GM23338 (cell line): ENCODE measurements at regions not wholly inside any gene's neighbourhood (a gene's known extent, or its start where the extent isn't known, plus 50 kb on each side); places are given as distances from the start of the nearest gene placed in this dataset.

Source experiments
- ATAC-seq: fragments of 200-7000 bp; cut with Tn5 transposase; 3 replicates; pipeline ENCODE4 v1.9.1; 2020
- DNase-seq: peaks from one replicate; pipeline ENCODE4 v3.0.0-alpha.2; 2015; ENCODE audit warnings: low spot score
- H2AFZ ChIP-seq: fragments of 200-600 bp; sonication (generic); 2 replicates; pipeline ENCODE4 v1.8.0; 2016; ENCODE audit warnings: antibody characterized with exemption, mild to moderate bottlenecking, moderate library complexity
- H3F3A ChIP-seq: fragments of 200-600 bp; sonication (generic); replicated peaks from 2 replicates; pipeline ENCODE4 v1.8.0; 2017; ENCODE audit warnings: antibody characterized with exemption, mixed run types, low read depth
- H3K27ac ChIP-seq: fragments of 200-600 bp; sonication (generic); 2 replicates; pipeline ENCODE4 v1.6.1; 2016; ENCODE audit warnings: low read depth
- H3K27me3 ChIP-seq: fragments of 200-600 bp; sonication (generic); 2 replicates; pipeline ENCODE4 v1.8.0; 2016; ENCODE audit warnings: mild to moderate bottlenecking, mixed run types, moderate library complexity; ENCODE audit not compliant: insufficient read depth
- H3K36me3 ChIP-seq: fragments of 200-600 bp; sonication (generic); 2 replicates; pipeline ENCODE4 v1.8.0; 2016; ENCODE audit warnings: mild to moderate bottlenecking; ENCODE audit not compliant: insufficient read depth
- H3K4me1 ChIP-seq: fragments of 200-600 bp; sonication (generic); 2 replicates; pipeline ENCODE4 v1.8.0; 2016; ENCODE audit warnings: mild to moderate bottlenecking, moderate library complexity; ENCODE audit not compliant: insufficient read depth
- H3K4me2 ChIP-seq: fragments of 200-600 bp; sonication (generic); 2 replicates; pipeline ENCODE4 v1.7.1; 2017; ENCODE audit warnings: mixed run types
- H3K4me3 ChIP-seq: fragments of 200-600 bp; sonication (generic); 2 replicates; pipeline ENCODE4 v1.6.1; 2016; ENCODE audit warnings: mixed run types
- H3K79me2 ChIP-seq: fragments of 200-600 bp; sonication (generic); replicated peaks from 2 replicates; pipeline ENCODE4 v1.8.0; 2017; ENCODE audit warnings: mild to moderate bottlenecking; ENCODE audit not compliant: insufficient read depth
- H3K9me2 ChIP-seq: fragments of 200-600 bp; sonication (generic); 2 replicates; pipeline ENCODE4 v1.8.0; 2017; ENCODE audit not compliant: insufficient read depth
- H4K20me1 ChIP-seq: fragments of 200-600 bp; sonication (generic); replicated peaks from 2 replicates; pipeline ENCODE4 v1.8.0; 2017; ENCODE audit warnings: mild to moderate bottlenecking; ENCODE audit not compliant: insufficient read depth
- H3K27ac Mint-ChIP-seq: 2 replicates; pipeline ENCODE4 v1.8.0; 2020; ENCODE audit warnings: inconsistent platforms, mild to moderate bottlenecking, moderate library complexity, mixed read lengths
- H3K27me3 Mint-ChIP-seq: 3 replicates; pipeline ENCODE4 v1.8.0; 2022; ENCODE audit warnings: low read depth, mild to moderate bottlenecking, moderate library complexity, mixed read lengths, inconsistent platforms; ENCODE audit not compliant: insufficient read depth, poor library complexity
- H3K36me3 Mint-ChIP-seq: 3 replicates; pipeline ENCODE4 v1.8.0; 2021; ENCODE audit warnings: low read depth, mild to moderate bottlenecking, inconsistent platforms, moderate library complexity, mixed read lengths
- H3K4me1 Mint-ChIP-seq: 3 replicates; pipeline ENCODE4 v1.8.0; 2020; ENCODE audit warnings: mild to moderate bottlenecking, inconsistent platforms, mixed read lengths
- H3K4me3 Mint-ChIP-seq: 3 replicates; pipeline ENCODE4 v1.8.0; 2021; ENCODE audit warnings: moderate library complexity, mild to moderate bottlenecking, inconsistent platforms, mixed read lengths
- H3K9me3 Mint-ChIP-seq: 3 replicates; pipeline ENCODE4 v1.8.0; 2020; ENCODE audit warnings: moderate library complexity, mild to moderate bottlenecking, inconsistent platforms, mixed read lengths
- CREB1 ChIP-seq: fragments of 250-450 bp; sonication (Bioruptor Pico); IDR thresholded peaks from 2 replicates; pipeline ENCODE4 v1.5.0; 2020; ENCODE audit warnings: low read depth, mild to moderate bottlenecking, moderate library complexity
- EZH2 ChIP-seq: fragments of 200-600 bp; sonication (generic); IDR thresholded peaks from one replicate; pipeline ENCODE4 v1.8.0; 2017; ENCODE audit warnings: antibody characterized with exemption, mild to moderate bottlenecking, low read depth; ENCODE audit not compliant: unreplicated experiment
- JUNB ChIP-seq: IDR thresholded peaks from one replicate; pipeline ENCODE4 v1.6.1; 2016; ENCODE audit warnings: antibody characterized with exemption; ENCODE audit not compliant: unreplicated experiment
- NANOG ChIP-seq: IDR thresholded peaks from 2 replicates; pipeline ENCODE4 v1.6.1; 2016; ENCODE audit warnings: antibody characterized with exemption, borderline replicate concordance
- POLR2AphosphoS5 ChIP-seq: IDR thresholded peaks from 2 replicates; pipeline ENCODE4 v1.6.1; 2016; ENCODE audit warnings: antibody characterized with exemption, low read depth
- ZNF114 ChIP-seq: fragments of 250-450 bp; sonication (Bioruptor Pico); IDR thresholded peaks from 2 replicates; pipeline ENCODE4 v1.5.0; 2020; ENCODE audit warnings: mild to moderate bottlenecking, moderate library complexity
- TF ChIP-seq, protein P1 (sequence below), 2 experiments: fragments of 200-600 bp in 1 of 2; sonication (generic) in 1 of 2; conservative IDR thresholded peaks; 2 replicates each; pipeline versions ENCODE4 v1.5.1 to v1.6.1; 2016 to 2017; ENCODE audit warnings: antibody characterized with exemption in 2 of 2, low read depth in 2 of 2, mild to moderate bottlenecking in 2 of 2, moderate library complexity in 1 of 2
- TF ChIP-seq, protein P2 (sequence below): IDR thresholded peaks from 2 replicates; pipeline ENCODE4 v1.6.1; 2016; ENCODE audit warnings: antibody characterized with exemption
- TF ChIP-seq, protein P3 (sequence below): IDR thresholded peaks from one replicate; pipeline ENCODE4 v1.6.1; 2018; ENCODE audit warnings: antibody characterized with exemption; ENCODE audit not compliant: unreplicated experiment

DNA sequence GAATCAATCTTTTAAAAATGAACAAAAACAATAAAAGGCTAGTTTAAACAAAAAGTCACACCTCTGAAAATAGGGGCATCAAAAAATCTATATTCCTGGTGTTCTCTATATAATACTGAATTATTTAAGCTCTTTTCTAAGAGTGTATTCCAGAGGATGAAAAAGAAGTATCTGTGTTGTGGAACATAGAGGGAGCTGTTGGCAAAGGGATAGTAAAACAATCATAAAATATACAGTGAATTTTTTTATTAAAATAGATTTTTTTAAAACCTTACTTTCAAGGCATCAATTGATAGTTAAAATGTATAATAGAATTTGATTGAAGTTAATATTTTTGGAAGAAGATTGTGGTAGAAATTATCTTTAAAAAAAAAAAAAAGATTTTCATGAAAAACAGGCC, 1409.1 kb upstream of the CELF2 start:
- H3K36me3 ChIP-seq: no peaks in the 10 kb centered on the region
- H3K79me2 ChIP-seq: no peaks in the 10 kb centered on the region
- Mint-ChIP-seq H3K4me3 (no peak overlapping the region), H3K27ac (no peak overlapping the region), H3K27me3 (no peaks in the 10 kb centered on the region), H3K4me1 (peaks cover 20% of the 10 kb centered on the region), H3K9me3 (no peaks in the 10 kb centered on the region), H3K36me3 (no peaks in the 10 kb centered on the region)
- DNase-seq (peak; percentile 36), ATAC-seq (no peak)
- no peak overlapping the region for H3K4me2 ChIP-seq
- no peaks in the 10 kb centered on the region for H3F3A ChIP-seq
- H2AFZ ChIP-seq: no peak overlapping the region
- H3K27me3 ChIP-seq: no peaks in the 10 kb centered on the region
- peaks cover 10% of the 10 kb centered on the region for H3K4me1 ChIP-seq
- H3K4me3 ChIP-seq: no peak overlapping the region
- H3K9me2 ChIP-seq: no peaks in the 10 kb centered on the region
- no peak overlapping the region for H3K27ac ChIP-seq
- H4K20me1 ChIP-seq: no peaks in the 10 kb centered on the region
- no peak for TF ChIP-seq CREB1
- TF ChIP-seq, protein P1, sequence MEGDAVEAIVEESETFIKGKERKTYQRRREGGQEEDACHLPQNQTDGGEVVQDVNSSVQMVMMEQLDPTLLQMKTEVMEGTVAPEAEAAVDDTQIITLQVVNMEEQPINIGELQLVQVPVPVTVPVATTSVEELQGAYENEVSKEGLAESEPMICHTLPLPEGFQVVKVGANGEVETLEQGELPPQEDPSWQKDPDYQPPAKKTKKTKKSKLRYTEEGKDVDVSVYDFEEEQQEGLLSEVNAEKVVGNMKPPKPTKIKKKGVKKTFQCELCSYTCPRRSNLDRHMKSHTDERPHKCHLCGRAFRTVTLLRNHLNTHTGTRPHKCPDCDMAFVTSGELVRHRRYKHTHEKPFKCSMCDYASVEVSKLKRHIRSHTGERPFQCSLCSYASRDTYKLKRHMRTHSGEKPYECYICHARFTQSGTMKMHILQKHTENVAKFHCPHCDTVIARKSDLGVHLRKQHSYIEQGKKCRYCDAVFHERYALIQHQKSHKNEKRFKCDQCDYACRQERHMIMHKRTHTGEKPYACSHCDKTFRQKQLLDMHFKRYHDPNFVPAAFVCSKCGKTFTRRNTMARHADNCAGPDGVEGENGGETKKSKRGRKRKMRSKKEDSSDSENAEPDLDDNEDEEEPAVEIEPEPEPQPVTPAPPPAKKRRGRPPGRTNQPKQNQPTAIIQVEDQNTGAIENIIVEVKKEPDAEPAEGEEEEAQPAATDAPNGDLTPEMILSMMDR (conservative IDR thresholded peaks at IDR 0.05; ENCODE audit: low read depth in 2 of 2): peak in 1 of 2 experiments; percentile 61; a peak in 3 of 4 replicates

DNA sequence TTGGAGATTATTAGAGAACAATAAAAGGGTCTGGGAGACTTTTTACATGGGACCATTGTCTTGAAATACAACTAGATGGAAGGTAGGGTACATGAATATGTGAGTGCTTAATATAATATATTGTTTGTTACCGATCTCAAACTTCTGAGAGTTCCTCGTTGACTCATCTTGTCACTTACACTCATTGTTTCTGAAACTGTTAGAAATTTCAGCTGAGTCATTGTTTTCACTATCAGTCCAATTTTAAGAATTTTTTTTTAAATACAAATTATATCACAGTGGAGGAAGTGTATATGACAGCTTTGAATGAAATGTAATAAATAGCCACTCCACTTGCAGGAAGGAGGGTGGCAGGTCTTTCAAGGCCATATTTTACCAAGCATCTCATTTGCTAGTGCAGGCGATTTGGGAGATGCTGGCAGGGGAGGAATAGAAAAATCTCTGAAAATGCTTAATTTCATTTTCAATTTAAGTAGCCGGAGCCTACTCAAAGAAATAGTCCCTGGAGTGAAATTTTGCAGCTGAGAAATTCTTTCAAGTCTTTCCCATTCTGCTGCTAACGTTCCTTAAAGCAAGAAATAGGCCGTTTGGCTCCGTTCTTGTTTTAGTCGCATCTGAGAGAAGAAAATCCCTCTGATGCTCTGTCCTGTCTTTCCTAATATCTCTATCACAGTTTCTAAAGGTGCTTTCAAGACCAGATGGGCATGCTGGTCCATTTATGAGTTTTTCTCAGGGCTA, 1404.2 kb upstream of the CELF2 start:
- Histone ChIP-seq H2AFZ (peak overlapping the region; percentile 48; the same call in 1 of the 2 replicates), H3K27me3 (no peaks in the 10 kb centered on the region), H3K79me2 (no peaks in the 10 kb centered on the region), H3K9me2 (no peaks in the 10 kb centered on the region), H3K4me3 (no peak overlapping the region), H3K36me3 (no peaks in the 10 kb centered on the region), H3K27ac (no peak overlapping the region), H4K20me1 (no peaks in the 10 kb centered on the region), H3F3A (no peaks in the 10 kb centered on the region), H3K4me2 (no peak overlapping the region), H3K4me1 (no peaks in the 10 kb centered on the region)
- Mint-ChIP-seq H3K4me1 (peaks cover 5% of the 10 kb centered on the region; the same call in 2 of the 3 replicates), H3K4me3 (no peak overlapping the region), H3K36me3 (no peaks in the 10 kb centered on the region), H3K27me3 (no peaks in the 10 kb centered on the region), H3K27ac (no peak overlapping the region), H3K9me3 (no peaks in the 10 kb centered on the region)
- ATAC-seq (no peak), DNase-seq (no peak)
- TF ChIP-seq ZNF114 (no peak), NANOG (no peak)

DNA sequence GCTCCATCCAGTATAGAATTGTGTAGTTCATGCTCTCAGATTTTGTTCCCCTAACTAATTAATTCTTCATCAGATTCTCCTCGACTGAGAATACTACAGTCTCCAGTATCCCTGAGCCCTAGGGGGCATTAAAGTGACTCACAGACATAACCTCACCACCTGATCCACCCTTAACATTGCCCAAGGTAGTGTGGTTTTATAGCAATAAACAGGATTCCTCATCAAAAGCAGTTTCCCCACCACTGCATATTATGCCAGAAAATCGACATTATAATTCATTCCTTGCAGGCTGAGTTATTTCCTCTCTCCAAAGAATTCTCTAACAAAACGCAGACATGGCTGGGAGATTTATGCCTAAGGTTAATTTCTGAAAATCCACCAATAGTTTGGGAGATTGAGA, 1402.5 kb upstream of the CELF2 start:
- Mint-ChIP-seq H3K9me3 (peaks cover 3% of the 10 kb centered on the region; the same call in 2 of the 3 replicates), H3K27ac (no peak overlapping the region), H3K4me3 (no peak overlapping the region), H3K4me1 (no peaks in the 10 kb centered on the region), H3K27me3 (no peaks in the 10 kb centered on the region), H3K36me3 (peaks cover 3% of the 10 kb centered on the region; the same call in 1 of the 3 replicates)
- H3K4me2 ChIP-seq: no peak overlapping the region
- no peaks in the 10 kb centered on the region for H3K36me3 ChIP-seq
- no peak overlapping the region for H3K27ac ChIP-seq
- H3K4me1 ChIP-seq: no peaks in the 10 kb centered on the region
- DNase-seq (no peak), ATAC-seq (no peak)
- H3K27me3 ChIP-seq: no peaks in the 10 kb centered on the region
- H3K4me3 ChIP-seq: no peak overlapping the region
- no peaks in the 10 kb centered on the region for H4K20me1 ChIP-seq
- no peaks in the 10 kb centered on the region for H3K9me2 ChIP-seq
- no peak overlapping the region for H2AFZ ChIP-seq
- no peaks in the 10 kb centered on the region for H3F3A ChIP-seq
- no peaks in the 10 kb centered on the region for H3K79me2 ChIP-seq
- no peak for TF ChIP-seq CREB1
- TF ChIP-seq NANOG: no peak
- no peak for TF ChIP-seq POLR2AphosphoS5
- TF ChIP-seq JUNB: no peak
- TF ChIP-seq, protein P2, sequence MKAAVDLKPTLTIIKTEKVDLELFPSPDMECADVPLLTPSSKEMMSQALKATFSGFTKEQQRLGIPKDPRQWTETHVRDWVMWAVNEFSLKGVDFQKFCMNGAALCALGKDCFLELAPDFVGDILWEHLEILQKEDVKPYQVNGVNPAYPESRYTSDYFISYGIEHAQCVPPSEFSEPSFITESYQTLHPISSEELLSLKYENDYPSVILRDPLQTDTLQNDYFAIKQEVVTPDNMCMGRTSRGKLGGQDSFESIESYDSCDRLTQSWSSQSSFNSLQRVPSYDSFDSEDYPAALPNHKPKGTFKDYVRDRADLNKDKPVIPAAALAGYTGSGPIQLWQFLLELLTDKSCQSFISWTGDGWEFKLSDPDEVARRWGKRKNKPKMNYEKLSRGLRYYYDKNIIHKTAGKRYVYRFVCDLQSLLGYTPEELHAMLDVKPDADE: no peak
- no peak for TF ChIP-seq EZH2
- TF ChIP-seq, protein P3, sequence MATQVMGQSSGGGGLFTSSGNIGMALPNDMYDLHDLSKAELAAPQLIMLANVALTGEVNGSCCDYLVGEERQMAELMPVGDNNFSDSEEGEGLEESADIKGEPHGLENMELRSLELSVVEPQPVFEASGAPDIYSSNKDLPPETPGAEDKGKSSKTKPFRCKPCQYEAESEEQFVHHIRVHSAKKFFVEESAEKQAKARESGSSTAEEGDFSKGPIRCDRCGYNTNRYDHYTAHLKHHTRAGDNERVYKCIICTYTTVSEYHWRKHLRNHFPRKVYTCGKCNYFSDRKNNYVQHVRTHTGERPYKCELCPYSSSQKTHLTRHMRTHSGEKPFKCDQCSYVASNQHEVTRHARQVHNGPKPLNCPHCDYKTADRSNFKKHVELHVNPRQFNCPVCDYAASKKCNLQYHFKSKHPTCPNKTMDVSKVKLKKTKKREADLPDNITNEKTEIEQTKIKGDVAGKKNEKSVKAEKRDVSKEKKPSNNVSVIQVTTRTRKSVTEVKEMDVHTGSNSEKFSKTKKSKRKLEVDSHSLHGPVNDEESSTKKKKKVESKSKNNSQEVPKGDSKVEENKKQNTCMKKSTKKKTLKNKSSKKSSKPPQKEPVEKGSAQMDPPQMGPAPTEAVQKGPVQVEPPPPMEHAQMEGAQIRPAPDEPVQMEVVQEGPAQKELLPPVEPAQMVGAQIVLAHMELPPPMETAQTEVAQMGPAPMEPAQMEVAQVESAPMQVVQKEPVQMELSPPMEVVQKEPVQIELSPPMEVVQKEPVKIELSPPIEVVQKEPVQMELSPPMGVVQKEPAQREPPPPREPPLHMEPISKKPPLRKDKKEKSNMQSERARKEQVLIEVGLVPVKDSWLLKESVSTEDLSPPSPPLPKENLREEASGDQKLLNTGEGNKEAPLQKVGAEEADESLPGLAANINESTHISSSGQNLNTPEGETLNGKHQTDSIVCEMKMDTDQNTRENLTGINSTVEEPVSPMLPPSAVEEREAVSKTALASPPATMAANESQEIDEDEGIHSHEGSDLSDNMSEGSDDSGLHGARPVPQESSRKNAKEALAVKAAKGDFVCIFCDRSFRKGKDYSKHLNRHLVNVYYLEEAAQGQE: no peak
- no peak for TF ChIP-seq ZNF114
